Upper lobe of left lung (tissue), 6 donors: ENCODE measurements at regions not wholly inside any gene's neighbourhood (a gene's known extent, or its start where the extent isn't known, plus 50 kb on each side); places are given as distances from the start of the nearest gene placed in this dataset.
A peak's percentile ranks its signal among the peaks of the same experiment; 100 is the strongest.

Source experiments
- ATAC-seq, 2 donors: fragments of 200-7000 bp; cut with Tn5 transposase; one replicate each; pipeline ENCODE4 v1.9.1; 2022; ENCODE audit warnings: mild to moderate bottlenecking in 2 of 2, moderate library complexity in 2 of 2; ENCODE audit not compliant: low FRiP score in 2 of 2
- DNase-seq, 2 donors: peaks; one replicate each; pipeline ENCODE4 v3.0.0-alpha.2; 2019 to 2020
- H3K27ac ChIP-seq, 4 donors: fragments of 200-600 bp; sonication (generic); one replicate each; pipeline ENCODE4 v1.5.1; 2016 to 2019
- H3K27me3 ChIP-seq, 4 donors: fragments of 200-600 bp; sonication (generic); one replicate each; pipeline ENCODE4 v1.5.1; 2017 to 2019
- H3K36me3 ChIP-seq, 4 donors: fragments of 200-600 bp; sonication (generic); one replicate each; pipeline ENCODE4 v1.5.1; 2016 to 2019
- H3K4me1 ChIP-seq, 4 donors: fragments of 200-600 bp; sonication (generic); one replicate each; pipeline ENCODE4 v1.5.1; 2018 to 2019
- H3K4me3 ChIP-seq, 4 donors: fragments of 200-600 bp; sonication (generic); one replicate each; pipeline ENCODE4 v1.5.1; 2017 to 2019; ENCODE audit warnings: mild to moderate bottlenecking in 2 of 4, moderate library complexity in 1 of 4
- H3K9me3 ChIP-seq, 4 donors: fragments of 200-600 bp; sonication (generic); one replicate each; pipeline ENCODE4 v1.5.1; 2018 to 2019
- CTCF ChIP-seq, 6 experiments: fragments of 450-650 bp in 4 of 6; fragments of 200-600 bp in 2 of 6; sonication (generic) in 2 of 6; IDR thresholded peaks; one replicate each; pipeline ENCODE4 v1.5.1; 2016 to 2019; ENCODE audit warnings: antibody characterized with exemption in 6 of 6
- EP300 ChIP-seq, 4 donors: sonication (generic); formaldehyde crosslinking; IDR thresholded peaks; one replicate each; pipeline ENCODE4 v1.5.1; 2017; ENCODE audit warnings: antibody characterized with exemption in 4 of 4, control low read depth in 2 of 4
- POLR2A ChIP-seq, 4 donors: fragments of 450-650 bp; IDR thresholded peaks; one replicate each; pipeline ENCODE4 v1.5.1; 2016 to 2017; ENCODE audit warnings: antibody characterized with exemption in 4 of 4, mild to moderate bottlenecking in 2 of 4
- POLR2AphosphoS5 ChIP-seq, 2 donors: sonication (generic); formaldehyde crosslinking; IDR thresholded peaks; one replicate each; pipeline ENCODE4 v1.5.1; 2017; ENCODE audit warnings: antibody characterized with exemption in 2 of 2
- WGBS, 2 donors: methylation state at CpG; one replicate each; pipeline ENCODE4 v1.1.5; 2017 to 2018; 5-methylcytosine and 5-hydroxymethylcytosine counted together
- donor health status: DM: no; HTN: no; CAD: no; lungs with moderate emphysema.
- donor health status: DM: no; HTN: yes; CAD: no; lungs with severe emphysema.

- H3K27ac ChIP-seq: no peak overlapping the region
- WGBS, 2 donors: 77 to 81% methylated on average over 4 to 13 of the region's 13 CpGs
- H3K4me1 ChIP-seq: no peaks in the 10 kb centered on the region
- H3K4me3 ChIP-seq: no peak overlapping the region
- H3K27me3 ChIP-seq: no peaks in the 10 kb centered on the region
- no peaks in the 10 kb centered on the region for H3K36me3 ChIP-seq
- ATAC-seq (peak in 1 of 2 donors; percentile 46), DNase-seq (peak in 1 of 2 donors; percentile 52)
- no peaks in the 10 kb centered on the region for H3K9me3 ChIP-seq
- no peak for TF ChIP-seq POLR2A (IDR thresholded peaks at IDR 0.05)
- TF ChIP-seq CTCF (IDR thresholded peaks at IDR 0.05): no peak
- no peak for TF ChIP-seq EP300 (IDR thresholded peaks at IDR 0.05)
- no peak for TF ChIP-seq POLR2AphosphoS5 (IDR thresholded peaks at IDR 0.05)
These were observed 1086.9 kb upstream of the CDH6 start for GRCh38 chr5:30106596-30106995.

- no peak for TF ChIP-seq CTCF (IDR thresholded peaks at IDR 0.05)
- no peak for TF ChIP-seq POLR2AphosphoS5 (IDR thresholded peaks at IDR 0.05)
- no peak for TF ChIP-seq EP300 (IDR thresholded peaks at IDR 0.05)
- TF ChIP-seq POLR2A (IDR thresholded peaks at IDR 0.05): no peak
- H3K4me1 ChIP-seq: no peaks in the 10 kb centered on the region
- ATAC-seq: no peak
- no peaks in the 10 kb centered on the region for H3K36me3 ChIP-seq
- no peak overlapping the region for H3K4me3 ChIP-seq
- no peak for DNase-seq
- no peak overlapping the region for H3K27ac ChIP-seq
- no peaks in the 10 kb centered on the region for H3K27me3 ChIP-seq
- H3K9me3 ChIP-seq: no peaks in the 10 kb centered on the region
These were observed 1088.5 kb upstream of the CDH6 start for GRCh38 chr5:30104872-30105596.

DNA sequence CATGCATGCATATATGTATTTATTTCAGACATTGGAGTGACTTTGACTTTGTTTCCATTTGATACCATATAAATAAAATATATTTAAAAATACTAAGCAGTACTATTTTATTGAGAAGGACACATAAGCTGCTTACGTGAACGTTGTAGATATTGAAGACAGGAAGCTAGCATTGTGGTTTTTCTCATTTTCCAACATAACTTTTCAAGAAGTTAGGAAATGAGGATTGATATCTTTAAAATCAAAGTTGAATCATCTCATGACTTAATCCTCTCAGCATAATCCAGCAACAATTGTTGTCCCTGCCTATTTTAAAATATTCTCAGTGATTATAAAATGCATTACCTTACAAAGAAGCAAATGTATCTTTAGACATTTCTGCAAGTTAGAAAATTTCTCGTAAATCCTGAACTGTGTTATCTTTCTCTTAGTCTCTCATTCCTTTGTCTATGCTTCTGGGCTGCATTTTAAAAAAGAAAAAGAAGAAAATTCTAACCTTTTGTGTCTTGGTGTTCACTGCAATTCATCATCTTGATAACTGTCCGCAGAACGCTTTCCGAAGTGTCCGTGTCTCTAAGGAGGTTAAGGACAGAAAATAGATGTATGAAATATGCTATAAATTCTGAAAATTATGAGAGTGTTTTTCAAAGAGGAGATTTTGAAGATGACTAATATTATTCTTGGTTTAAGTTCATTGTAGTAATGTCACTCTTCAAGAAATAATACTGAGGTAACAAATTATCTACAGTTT lies 1089.9 kb upstream of the CDH6 start:
- ATAC-seq: no peak
- 71 to 77% methylated on average over 7 of the region's 7 CpGs for WGBS, 2 donors

DNA sequence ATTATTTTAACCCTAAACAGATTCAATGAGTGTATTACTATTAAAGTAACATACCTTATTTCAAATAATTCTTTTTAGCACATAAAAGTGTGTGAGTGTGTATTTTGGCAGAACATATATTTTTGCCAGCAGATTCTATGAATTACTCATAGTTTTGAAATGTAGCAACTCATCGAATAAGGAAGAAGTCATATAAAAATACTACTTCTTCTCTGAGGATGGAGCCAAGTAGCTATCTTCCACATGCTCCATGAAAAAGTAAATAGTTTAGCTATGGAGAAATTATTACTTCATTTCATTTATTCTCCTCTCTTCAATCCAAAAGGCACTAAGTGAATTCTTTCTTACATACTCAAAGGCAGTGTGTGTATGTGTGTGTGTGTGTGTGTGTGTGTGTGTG lies 1090.4 kb upstream of the CDH6 start:
- Histone ChIP-seq H3K27ac (no peak overlapping the region), H3K4me3 (no peak overlapping the region), H3K4me1 (no peaks in the 10 kb centered on the region), H3K27me3 (no peaks in the 10 kb centered on the region), H3K36me3 (no peaks in the 10 kb centered on the region), H3K9me3 (no peaks in the 10 kb centered on the region)
- 67 to 84% methylated on average over 1 of the region's 1 CpG for WGBS, 2 donors
- TF ChIP-seq CTCF (IDR thresholded peaks at IDR 0.05): no peak
- TF ChIP-seq POLR2AphosphoS5 (IDR thresholded peaks at IDR 0.05): no peak
- TF ChIP-seq POLR2A (IDR thresholded peaks at IDR 0.05): no peak
- TF ChIP-seq EP300 (IDR thresholded peaks at IDR 0.05): no peak
- ATAC-seq (no peak), DNase-seq (no peak)

More for the DNA sequence above, 1089.9 kb upstream of the CDH6 start:
- H3K9me3 ChIP-seq: no peaks in the 10 kb centered on the region
- no peaks in the 10 kb centered on the region for H3K4me1 ChIP-seq
- DNase-seq: no peak
- H3K27ac ChIP-seq: no peak overlapping the region
- TF ChIP-seq POLR2A (IDR thresholded peaks at IDR 0.05) (no peak), EP300 (IDR thresholded peaks at IDR 0.05) (no peak), CTCF (IDR thresholded peaks at IDR 0.05) (no peak), POLR2AphosphoS5 (IDR thresholded peaks at IDR 0.05) (no peak)
- no peak overlapping the region for H3K4me3 ChIP-seq
- no peaks in the 10 kb centered on the region for H3K36me3 ChIP-seq
- H3K27me3 ChIP-seq: no peaks in the 10 kb centered on the region
